Sigmoid colon (tissue), 4 donors: ENCODE measurements at regions not wholly inside any gene's neighbourhood (a gene's known extent, or its start where the extent isn't known, plus 50 kb on each side); places are given as distances from the start of the nearest gene placed in this dataset.

Source experiments
- CTCF ChIP-seq, 4 experiments: fragments of 450-650 bp in 3 of 4; fragments of 200-600 bp in 1 of 4; IDR thresholded peaks; one replicate each; pipeline ENCODE4 v1.5.1; 2016 to 2019; ENCODE audit warnings: antibody characterized with exemption in 4 of 4, mild to moderate bottlenecking in 3 of 4, moderate library complexity in 2 of 4
- EP300 ChIP-seq, 4 donors: sonication (generic); formaldehyde crosslinking; IDR thresholded peaks; one replicate each; pipeline ENCODE4 v1.6.1; 2017; ENCODE audit warnings: antibody characterized with exemption in 4 of 4
- POLR2A ChIP-seq, 2 donors: fragments of 450-650 bp; IDR thresholded peaks; one replicate each; pipeline ENCODE4 v1.6.1; 2016; ENCODE audit warnings: antibody characterized with exemption in 2 of 2, mild to moderate bottlenecking in 2 of 2, moderate library complexity in 2 of 2
- POLR2AphosphoS5 ChIP-seq, 4 donors: sonication (generic); formaldehyde crosslinking; IDR thresholded peaks; one replicate each; pipeline ENCODE4 v1.6.1; 2017; ENCODE audit warnings: antibody characterized with exemption in 4 of 4

- TF ChIP-seq CTCF (IDR thresholded peaks at IDR 0.05) (no peak), POLR2A (IDR thresholded peaks at IDR 0.05) (no peak), POLR2AphosphoS5 (IDR thresholded peaks at IDR 0.05) (no peak), EP300 (IDR thresholded peaks at IDR 0.05) (no peak)
Measured at GRCh38 chr15:72966641-72967040, 85.6 kb upstream of the NEO1 start.
